DMS114 treated with DMSO at 0.1 percent for 48 hours (cell line): ENCODE measurements at regions not wholly inside any gene's neighbourhood (a gene's known extent, or its start where the extent isn't known, plus 50 kb on each side); places are given as distances from the start of the nearest gene placed in this dataset.

Source experiments
- DNase-seq: peaks from one replicate; lab custom pipeline; 2025; ENCODE audit not compliant: unreplicated experiment; lab: John Stamatoyannopoulos, UW

DNA sequence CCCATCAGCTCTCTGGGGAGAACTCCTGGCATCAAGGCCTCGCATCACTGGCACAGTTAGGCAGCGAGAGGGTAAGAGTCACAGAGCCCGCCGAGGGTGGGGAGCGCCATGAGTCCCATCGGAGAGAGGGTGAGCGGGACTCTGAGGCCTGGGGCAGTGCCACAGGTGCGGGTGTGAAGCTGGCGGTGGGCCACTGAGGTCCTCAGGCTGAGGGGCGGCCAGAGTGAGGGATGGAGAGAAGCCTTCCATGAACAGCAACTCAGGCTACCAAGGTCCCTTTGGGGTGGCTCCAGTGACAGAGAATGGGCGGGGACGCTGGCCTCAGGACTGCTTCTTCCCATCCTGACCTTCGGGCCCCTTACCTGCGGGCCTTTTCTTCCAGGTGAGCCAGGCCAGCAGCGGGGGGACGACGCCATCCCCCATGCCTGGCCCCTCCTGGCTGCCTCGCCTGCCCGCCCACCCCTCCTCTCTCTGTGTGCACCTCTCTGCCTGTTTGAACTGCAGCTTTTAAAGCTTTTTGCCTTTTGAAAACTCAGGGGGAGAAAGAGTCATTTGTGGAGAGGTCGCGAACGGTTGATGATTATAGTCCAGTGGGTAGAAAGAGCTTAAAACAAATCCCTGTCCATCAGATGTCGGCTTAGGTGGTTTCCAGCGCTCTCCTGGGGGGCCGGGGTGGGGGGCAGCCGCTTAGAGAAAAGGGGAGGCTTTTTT is 149.3 kb upstream of the GSE1 start:
- DNase-seq, result no peak

DNA sequence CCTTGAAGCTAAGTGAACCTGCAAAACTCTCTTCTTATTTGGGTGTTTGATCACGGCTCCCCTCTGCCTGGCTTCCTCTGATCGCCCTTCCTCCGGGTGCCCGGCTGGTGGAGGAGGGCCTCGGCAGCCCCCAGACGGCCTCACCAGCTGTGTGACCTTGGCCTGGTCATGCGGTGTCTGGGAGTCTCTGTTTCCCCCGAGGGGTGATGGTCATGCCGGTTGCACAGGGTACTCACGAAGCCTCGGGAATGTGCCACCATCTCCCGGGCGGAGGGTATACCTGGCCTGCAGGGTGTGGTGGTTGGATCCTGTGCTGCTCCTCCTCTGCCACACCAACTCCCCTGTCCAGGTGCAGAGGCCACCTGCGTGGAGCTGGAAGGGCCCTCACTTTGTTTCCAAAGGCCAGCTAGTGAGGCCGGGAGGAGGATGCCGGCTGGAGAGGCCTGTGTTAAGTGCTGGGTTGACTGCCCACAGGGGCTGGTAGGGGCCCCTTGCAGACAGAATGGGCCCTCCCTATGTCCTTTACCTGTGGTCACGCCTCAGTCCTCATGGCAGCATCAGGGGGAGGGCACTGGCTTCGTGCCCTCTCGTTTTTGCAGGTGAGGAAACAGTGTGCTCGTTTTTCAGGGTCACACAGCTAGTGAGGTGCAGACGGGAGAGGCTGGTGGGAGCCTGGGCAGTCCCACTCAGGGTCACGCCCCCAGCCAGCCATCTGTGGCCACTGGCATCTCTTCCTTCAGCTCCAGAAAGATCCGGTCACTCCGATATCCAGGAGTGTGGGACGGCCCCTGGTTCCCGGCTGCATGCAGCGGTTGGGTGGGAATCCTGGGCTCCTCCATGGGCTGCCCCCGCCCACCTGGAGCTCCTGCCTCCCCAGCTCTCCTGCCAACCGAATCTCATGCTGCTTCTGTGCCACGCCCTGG is 148.5 kb upstream of the GSE1 start:
- DNase-seq, result no peak

DNA sequence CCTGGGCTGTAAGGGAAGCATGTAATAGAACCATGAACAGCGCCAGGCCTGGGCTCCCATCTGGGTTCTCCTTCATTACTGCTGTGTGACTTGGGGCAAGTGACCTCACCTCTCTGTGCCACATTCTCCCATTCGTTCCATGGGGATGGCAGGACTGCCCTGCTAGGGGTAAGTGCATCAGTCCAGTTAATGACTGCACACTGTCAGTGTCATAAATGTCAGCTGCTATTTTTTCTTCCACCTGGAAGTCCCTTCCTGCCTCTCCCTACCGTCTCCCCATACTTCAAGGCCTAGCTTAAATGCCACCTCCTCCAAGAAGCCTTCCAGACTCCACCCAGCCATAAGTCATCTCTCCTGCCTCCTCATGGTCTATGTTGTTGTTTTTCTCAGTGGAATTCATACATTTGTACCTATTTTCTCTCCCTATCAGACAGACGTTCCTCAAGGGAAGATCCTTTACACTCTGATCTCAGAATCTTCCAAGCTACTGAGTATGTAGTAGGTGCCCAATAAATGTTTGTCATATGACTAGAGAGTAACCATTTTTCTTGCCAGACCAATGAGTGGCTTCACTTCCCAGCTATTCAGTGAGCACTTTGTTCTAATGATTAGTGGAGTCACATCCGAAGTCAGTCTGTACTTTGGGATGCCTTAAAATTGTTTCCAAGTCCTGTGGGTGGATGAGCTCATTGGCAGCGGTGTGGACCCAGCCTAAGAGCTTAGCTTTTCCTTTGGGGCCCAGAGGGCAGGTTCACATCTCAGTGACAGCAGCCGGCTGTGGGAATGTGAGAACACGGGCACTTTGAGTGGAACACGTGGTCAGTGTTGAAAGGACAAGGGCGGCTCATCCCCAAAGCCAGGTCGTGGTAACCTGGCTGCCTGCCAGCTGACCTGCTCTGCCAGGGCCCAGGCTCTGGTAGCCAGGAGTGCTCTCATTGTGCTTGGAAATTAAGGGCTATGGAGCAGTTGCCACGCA is 147.5 kb upstream of the GSE1 start:
- no peak for DNase-seq

DNA sequence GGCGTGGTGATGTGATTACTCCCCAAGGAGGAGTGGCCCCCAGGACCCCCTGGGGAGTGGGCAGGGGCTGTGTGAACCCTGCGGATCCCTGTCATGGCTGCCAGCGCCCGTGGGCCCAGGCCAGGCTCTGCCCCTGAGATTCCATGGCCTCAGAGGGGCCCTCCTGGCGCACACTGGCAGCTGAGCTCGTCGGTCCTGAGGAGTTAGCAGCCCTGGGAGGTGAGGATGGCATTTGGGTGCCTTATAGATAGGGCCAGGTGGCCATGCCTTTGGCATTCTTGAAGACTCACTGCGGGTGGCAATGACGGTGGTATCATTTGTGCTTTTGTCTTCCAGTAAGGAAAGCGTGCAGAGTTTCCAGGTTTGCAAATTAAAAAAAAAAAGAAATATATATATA is 146.8 kb upstream of the GSE1 start:
- no peak for DNase-seq

DNA sequence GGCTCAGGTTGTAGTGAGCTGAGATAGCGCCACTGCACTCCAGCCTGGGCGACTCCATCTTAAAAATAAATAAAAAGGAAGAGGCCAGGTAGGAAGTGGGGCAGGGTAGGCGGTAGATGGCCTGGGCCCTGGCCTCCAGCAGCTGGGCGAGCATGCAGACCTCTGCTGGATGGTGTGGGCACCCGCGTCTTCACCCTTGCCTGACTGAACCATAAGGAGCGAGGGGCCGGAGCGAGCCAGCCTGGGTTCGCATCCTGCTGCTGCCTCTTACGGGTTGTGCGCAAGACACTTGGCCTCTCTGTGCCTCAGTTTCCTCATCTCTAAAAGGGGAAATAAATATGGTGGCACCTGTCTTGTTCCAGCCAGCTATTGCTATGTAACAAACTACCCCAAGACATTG is 146.1 kb upstream of the GSE1 start:
- DNase-seq, result no peak

DNA sequence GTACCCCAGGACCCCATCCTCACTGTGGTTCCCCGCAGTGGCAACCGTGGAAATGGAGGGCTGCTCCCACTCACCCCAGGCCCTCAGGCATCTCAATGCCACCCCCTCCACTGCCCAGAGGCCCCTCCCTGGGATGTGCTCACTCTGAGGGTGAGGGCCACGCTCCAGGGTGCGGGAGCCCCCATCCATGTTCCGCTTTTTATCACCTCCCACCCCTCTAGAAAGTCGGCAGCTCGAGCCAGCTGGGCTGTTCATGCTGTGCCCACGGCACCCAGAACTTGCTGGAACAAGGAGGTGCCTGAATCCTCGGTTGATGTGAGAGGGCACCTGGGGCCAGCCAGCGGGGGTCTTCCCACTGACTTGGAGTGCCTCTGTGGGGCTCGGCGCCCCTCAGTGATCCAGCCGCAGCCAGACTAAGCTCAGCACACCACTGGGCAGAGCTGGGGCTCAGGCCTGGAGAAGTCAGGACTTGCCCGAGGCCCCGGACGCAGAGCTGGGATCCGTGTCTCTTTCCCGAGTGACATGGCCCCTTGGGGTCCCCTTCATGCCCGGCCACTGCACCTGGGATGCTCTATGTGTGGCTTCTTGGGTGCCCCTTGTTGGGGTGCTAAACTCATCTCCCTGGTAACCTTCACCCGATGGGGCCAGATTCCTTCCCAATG is 143.1 kb upstream of the GSE1 start:
- no peak for DNase-seq

DNA sequence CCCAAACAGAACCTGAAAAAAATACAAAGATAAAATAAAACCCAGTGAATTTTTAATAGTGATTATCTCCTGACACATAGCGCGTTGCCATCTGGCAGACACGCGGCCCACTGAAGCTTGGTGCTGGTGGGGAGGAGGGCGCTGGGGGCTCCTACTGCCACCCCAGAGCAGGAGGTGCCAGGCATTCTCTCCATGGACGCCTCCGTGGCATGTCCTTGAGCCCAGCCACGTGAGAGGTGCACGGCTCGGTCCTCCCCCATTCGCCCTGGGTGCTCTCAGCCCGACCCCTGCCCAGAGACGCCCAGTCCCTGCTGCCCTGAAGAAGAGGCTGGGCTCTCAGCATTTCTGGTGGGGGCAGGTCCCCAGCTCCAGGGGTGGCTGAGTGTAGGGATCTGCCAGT is 142.2 kb upstream of the GSE1 start:
- no peak for DNase-seq

DNA sequence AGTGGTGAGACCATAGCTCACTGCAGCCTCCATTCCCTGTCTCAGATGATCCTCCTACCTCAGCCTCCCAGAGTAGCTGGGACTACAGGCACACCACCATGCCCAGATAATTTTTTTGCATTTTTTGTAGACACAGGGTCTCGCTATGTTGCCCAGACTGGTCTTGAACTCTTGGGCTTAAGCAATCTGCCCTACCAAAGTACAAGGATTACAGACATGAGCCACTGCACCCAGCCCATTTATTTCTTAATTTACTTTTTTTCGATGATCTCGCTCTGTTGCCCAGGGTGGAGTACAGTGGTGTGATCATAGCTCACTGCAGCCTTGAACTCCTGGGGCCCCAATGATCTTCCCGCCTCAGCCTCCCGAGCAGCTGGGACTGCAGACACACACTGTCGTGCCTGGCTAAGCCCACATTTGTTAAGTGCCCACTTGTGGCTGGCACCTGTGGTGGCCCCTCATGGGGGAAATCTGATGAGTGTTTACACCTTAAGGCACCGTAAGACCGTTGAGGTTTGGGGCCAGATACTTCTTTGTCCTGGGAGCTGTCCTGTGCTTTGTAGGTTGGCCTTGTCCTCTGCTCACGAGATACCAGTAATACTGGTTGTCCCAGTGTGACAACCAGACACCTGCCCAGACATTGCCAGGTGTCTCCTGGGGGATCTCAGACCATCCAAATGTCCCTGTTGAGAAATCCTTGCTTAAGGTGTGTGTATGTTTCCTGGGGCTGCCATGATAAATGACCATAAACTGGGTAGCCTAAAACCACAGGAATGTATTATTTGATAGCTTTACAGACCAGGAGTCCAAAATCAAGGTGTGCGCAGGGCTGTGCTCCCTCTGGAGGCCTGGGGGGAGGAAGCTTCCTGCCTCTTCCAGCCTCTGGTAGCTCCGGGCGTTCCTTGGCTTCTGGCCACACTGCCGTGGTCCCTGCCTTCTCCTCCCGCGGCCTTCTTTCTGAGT is 141.4 kb upstream of the GSE1 start:
- no peak for DNase-seq

DNA sequence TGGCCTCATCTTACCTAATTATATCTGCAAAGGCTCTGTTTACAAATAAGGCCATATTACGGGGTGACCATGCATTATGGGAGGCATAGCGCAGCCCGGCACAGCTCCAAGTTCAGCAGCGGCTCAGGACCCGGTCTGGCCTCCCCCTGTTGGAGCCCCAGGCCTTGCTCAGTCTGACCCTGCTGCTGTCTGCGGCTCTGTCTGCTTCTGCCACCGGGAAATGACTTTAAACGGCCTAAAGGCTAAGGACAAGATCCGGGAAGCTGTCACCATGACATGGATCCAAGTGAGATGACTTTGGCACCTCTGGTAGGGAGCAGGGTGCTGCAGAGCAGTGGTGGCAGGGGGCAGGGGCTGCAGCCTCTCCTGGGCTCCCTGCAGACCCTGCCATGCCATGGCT is 140.6 kb upstream of the GSE1 start:
- DNase-seq, result no peak

DNA sequence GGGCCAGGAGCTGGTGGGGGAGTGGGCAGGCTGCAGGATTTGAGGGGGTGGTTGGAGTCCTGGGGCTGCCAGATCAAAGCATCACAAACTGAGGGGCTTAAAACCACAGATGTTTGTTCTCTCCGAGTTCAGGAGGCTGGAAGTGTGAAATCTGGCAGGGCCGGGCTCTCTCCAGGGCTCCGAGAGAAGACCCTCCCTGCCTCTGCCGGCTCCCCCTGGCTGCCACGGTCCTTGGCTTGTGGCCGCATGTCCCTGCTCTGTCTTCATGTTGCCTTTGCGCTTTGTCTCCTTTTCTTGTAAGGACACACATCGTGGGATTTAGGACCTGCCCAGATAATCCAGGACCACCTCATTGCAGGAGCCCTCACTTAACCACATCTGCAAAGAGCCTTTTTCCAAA is 139.8 kb upstream of the GSE1 start:
- no peak for DNase-seq

DNA sequence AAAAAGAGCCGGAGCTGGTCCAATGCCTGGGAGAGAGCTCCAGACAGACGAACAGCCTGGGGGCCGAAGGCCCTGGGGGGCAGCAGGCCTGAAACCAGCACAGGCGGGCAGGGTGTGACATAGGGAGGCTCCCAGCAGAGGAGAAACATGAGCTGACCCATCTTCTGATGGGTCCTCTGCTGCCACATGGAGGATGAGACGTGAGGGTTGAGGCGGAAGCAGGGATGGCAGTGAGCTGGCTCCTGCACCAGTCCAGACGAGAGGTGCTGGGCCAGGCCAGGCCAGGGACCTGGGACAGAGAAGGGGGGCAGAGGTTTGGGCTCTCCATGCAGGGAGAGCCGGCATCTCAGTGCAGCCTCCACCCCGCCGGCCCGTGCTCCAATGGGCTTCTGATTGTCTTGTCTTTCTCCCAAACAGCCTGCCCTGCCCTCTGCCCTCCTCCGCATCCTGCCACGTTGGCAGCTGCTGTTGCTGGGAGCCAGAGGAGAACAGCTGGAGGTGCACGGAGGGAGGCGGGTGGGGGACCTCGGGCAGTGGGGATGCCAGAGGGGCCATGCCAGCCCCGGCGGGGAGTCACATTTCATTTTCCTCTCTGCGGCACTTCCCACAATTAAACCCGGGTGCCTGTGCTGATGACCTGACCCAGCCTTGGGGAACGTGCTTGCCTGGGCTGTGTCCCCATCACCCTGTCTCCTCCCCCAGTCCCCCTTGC is 139.1 kb upstream of the GSE1 start:
- no peak for DNase-seq

DNA sequence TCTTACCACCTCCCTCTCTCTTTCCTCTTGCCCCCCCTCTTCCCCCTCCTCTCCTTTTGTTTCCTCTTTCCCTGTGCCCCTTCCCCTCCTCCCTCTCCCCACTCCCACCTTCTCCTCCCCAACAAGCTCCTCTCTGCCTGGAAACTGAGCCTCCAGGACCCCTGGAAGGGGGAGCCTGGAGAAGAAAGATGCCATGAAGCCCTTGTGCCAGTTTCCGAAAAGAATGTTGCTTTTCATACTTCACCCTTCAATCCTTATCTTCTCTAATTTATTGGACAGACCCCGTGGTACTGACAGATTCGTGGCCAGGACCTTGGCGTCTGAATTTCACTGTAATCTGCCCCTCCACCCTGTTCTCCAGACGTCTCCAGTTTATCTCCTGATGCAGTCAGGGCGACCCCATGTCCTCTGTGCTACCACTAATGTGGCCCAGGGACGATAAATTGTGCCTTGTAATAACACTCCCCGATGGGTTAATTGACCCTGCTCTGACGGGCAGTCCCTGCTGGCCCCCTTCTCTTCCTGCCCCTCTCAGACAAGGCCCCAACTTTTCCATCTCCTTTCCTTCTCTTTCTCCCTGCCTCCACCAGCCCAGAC is 138.4 kb upstream of the GSE1 start:
- DNase-seq, result no peak

DNA sequence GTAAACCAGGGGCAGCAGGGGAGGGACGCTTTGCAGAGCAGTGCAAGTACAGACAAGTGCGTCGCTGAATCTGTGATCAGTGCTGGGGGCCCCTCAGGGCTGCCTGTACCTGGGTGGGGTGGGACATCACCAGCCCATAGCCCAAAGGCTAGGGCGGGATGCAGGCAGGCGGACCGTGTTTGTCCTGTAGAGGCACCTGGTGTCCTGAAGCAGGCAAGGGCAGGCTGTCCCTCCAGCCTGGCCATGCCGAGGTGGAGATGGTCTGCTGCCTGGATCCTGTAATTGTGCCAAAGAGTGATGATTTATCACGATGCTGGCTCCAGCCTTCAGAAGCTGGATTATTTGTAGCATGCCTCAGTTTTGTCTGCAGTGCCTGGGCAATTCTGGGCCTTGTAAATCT is 137.9 kb upstream of the GSE1 start:
- no peak for DNase-seq

DNA sequence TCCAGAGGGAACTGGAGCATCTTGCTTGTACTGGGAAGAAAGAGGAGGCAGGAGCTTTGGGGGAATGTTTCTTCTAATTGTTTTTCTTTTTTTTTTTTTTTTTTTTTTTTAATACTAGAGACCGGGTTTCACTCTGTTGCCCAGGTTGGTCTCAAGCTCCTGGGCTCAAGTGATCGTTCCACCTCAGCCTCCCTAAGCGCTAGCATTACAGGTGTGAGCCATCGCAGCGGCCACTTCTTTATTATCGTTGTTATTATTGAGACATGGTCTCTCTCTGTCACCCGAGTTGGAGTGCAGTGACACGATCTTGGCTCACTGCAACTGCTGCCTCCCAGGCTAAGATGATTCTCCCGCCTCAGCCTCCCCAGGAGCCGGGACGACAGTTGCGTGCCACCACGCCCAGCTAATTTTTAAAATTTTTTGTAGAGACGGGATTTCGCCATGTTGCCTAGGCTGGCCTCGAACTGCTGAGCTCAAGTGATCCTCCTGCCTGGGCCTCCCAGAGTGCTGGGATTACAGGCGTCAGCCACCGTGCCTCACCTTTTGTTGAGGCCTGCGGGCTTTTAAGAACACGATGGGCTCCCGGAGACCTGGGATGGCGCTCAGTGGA is 137.3 kb upstream of the GSE1 start:
- DNase-seq, result no peak

DNA sequence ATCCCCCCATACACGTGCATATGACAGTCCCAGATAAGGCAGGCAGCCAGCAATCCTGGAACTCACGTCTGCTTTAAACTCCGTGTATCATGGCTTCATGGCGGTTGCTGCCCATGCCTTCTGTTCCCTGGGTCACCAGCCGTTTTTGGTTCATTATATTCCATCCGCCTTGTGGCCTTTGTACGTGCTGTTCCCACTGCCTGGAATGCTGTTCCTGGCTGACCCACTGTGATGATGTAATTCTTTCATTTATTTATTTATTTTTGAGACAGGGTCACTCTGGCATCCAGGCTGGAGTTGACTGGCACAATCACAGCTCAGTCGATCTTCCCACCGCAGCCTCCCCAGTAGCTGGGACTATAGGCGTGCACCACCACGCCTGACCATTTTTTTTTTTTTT is 136.7 kb upstream of the GSE1 start:
- no peak for DNase-seq

DNA sequence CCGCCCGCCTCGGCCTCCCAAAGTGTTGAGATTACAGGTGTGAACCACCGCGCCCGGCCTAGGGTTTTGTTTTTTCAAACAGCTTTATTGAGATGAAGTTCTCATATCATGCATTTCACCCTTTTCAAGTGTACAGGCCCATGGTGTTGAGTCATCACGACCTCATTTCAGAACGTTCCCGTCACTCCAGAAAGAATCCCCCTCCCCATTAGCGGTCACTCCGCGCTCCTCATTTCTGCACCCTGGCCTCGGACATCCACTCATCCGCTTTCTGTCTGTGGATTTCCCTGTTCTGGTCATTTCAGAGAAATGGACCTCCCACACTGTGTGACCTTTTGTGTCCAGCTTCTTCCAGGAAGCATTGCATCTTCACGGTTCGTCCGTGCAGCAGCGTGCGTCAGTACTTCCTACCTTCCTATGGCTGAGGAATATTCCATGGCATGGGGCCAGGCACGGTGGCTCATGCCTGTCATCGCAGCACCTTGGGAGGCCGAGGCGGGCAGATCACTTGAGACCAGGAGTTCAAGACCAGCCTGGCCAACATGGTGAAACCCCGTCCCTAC is 135.2 kb upstream of the GSE1 start:
- DNase-seq, result no peak

DNA sequence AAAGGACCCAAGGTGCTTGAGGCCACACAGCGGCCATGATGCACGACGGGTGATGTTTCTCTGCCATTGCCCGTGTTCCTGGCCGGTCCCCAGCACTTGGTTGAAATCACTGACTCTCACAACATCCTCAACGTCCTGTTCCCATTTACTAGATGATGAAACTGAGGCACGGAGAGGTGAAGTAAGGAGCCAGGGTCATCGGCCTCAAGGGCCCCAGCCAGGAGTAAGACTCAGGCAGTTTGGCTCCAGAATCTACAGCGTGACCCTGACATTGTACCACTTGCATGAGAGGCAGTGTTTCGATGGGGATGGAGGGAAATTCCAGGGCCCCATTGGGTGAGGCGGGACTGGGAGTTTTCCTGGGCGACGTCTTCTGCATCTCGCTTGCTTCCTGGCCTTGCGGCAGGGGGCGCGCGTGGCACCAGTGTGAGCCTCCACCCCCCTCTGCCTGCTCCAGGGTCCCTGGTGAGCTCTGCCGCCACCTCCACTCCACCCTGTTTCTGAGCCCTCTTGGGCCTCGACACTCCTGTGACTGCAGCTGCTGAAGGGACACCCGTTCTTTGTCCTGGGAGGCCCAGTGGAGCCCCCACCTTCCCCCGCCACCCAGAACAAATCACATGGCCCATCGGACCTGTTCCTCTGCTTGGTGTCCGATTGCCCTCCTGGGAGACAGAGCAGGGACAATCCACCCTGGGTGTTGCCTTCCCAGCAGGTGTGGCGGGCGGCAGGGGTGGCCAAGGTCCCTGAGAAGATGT is 133.0 kb upstream of the GSE1 start:
- DNase-seq, result no peak
